Dendritic cell treated with granulocyte-macrophage colony-stimulating factor and Interleukin-4, amounts not matched to agents 40 ng/mL and 50 ng/mL, for 4 days (primary cell): ENCODE measurements at regions not wholly inside any gene's neighbourhood (a gene's known extent, or its start where the extent isn't known, plus 50 kb on each side); places are given as distances from the start of the nearest gene placed in this dataset.
"Not testable (repeated sequence)": the region's sequence is repeated elsewhere in the genome, so short reads cannot be mapped to it uniquely, and the experiment has no call there.

Source experiments
- H3K27ac Mint-ChIP-seq: one replicate; pipeline ENCODE4 v1.8.0; 2022; ENCODE audit warnings: mild to moderate bottlenecking, mixed read lengths
- H3K27me3 Mint-ChIP-seq: one replicate; pipeline ENCODE4 v1.8.0; 2022; ENCODE audit warnings: mild to moderate bottlenecking, mixed read lengths
- H3K36me3 Mint-ChIP-seq: one replicate; pipeline ENCODE4 v1.8.0; 2022; ENCODE audit warnings: low read depth, mixed read lengths
- H3K4me1 Mint-ChIP-seq: one replicate; pipeline ENCODE4 v1.8.0; 2022; ENCODE audit warnings: low read depth, mixed read lengths
- H3K4me3 Mint-ChIP-seq: one replicate; pipeline ENCODE4 v1.8.0; 2022; ENCODE audit warnings: mild to moderate bottlenecking, moderate library complexity, mixed read lengths
- H3K9me3 Mint-ChIP-seq: one replicate; pipeline ENCODE4 v1.8.0; 2022; ENCODE audit warnings: mixed read lengths
- intact Hi-C: fragments of 100-400 bp; cut with micrococcal nuclease; formaldehyde crosslinking; loops from one replicate; pipeline ENCODE4 v1.15.0; 2022

- Mint-ChIP-seq H3K27ac (no peak overlapping the region), H3K27me3 (no peaks in the 10 kb centered on the region), H3K4me3 (no peak overlapping the region), H3K9me3 (no peaks in the 10 kb centered on the region), H3K4me1 (no peaks in the 10 kb centered on the region), H3K36me3 (no peaks in the 10 kb centered on the region)
- intact Hi-C loops, result no loop called here
Measured at GRCh38 chr14:27314231-27314630, 716.4 kb upstream of the NOVA1 start.

GRCh38 chr14:27315477-27315876 lies 717.6 kb upstream of the NOVA1 start:
- Mint-ChIP-seq H3K4me3 (no peak overlapping the region), H3K36me3 (no peaks in the 10 kb centered on the region), H3K27me3 (no peaks in the 10 kb centered on the region), H3K27ac (no peak overlapping the region), H3K9me3 (no peaks in the 10 kb centered on the region), H3K4me1 (no peaks in the 10 kb centered on the region)
- intact Hi-C loops, result no loop called here

- no peaks in the 10 kb centered on the region for H3K4me1 Mint-ChIP-seq
- H3K27ac Mint-ChIP-seq, result no peak overlapping the region
- no peaks in the 10 kb centered on the region for H3K36me3 Mint-ChIP-seq
- intact Hi-C loops, result no loop called here
- no peaks in the 10 kb centered on the region for H3K27me3 Mint-ChIP-seq
- no peaks in the 10 kb centered on the region for H3K9me3 Mint-ChIP-seq
- H3K4me3 Mint-ChIP-seq, result no peak overlapping the region
Measured at GRCh38 chr14:27315947-27316346, 718.1 kb upstream of the NOVA1 start.

GRCh38 chr14:27318774-27319420 lies 721.1 kb upstream of the NOVA1 start:
- Mint-ChIP-seq H3K9me3 (no peaks in the 10 kb centered on the region), H3K4me3 (no peak overlapping the region), H3K4me1 (no peaks in the 10 kb centered on the region), H3K27ac (no peak overlapping the region), H3K36me3 (no peaks in the 10 kb centered on the region), H3K27me3 (no peaks in the 10 kb centered on the region)
- intact Hi-C loops, result no loop called here

GRCh38 chr14:27320261-27320660 lies 722.4 kb upstream of the NOVA1 start:
- intact Hi-C loops, result no loop called here
- Mint-ChIP-seq H3K36me3 (no peaks in the 10 kb centered on the region), H3K27ac (no peak overlapping the region), H3K4me3 (no peak overlapping the region), H3K9me3 (no peaks in the 10 kb centered on the region), H3K27me3 (no peaks in the 10 kb centered on the region), H3K4me1 (no peaks in the 10 kb centered on the region)

- H3K4me1 Mint-ChIP-seq, result no peaks in the 10 kb centered on the region
- intact Hi-C loops, result no loop called here
- no peak overlapping the region for H3K27ac Mint-ChIP-seq
- H3K9me3 Mint-ChIP-seq, result peaks cover 27% of the 10 kb centered on the region
- H3K4me3 Mint-ChIP-seq, result no peak overlapping the region
- H3K27me3 Mint-ChIP-seq, result no peaks in the 10 kb centered on the region
- no peaks in the 10 kb centered on the region for H3K36me3 Mint-ChIP-seq
Measured at GRCh38 chr14:27327095-27327494, 729.3 kb upstream of the NOVA1 start.

- Mint-ChIP-seq H3K4me3 (no peak overlapping the region), H3K27me3 (no peaks in the 10 kb centered on the region), H3K4me1 (no peaks in the 10 kb centered on the region), H3K27ac (no peak overlapping the region), H3K36me3 (no peaks in the 10 kb centered on the region), H3K9me3 (no peaks in the 10 kb centered on the region)
- intact Hi-C loops, result no loop called here
Measured at GRCh38 chr14:27338012-27338411, 740.2 kb upstream of the NOVA1 start.

- H3K4me3 Mint-ChIP-seq, H3K27me3 Mint-ChIP-seq, H3K27ac Mint-ChIP-seq, intact Hi-C loops, H3K36me3 Mint-ChIP-seq, H3K4me1 Mint-ChIP-seq: not testable (repeated sequence)
- H3K9me3 Mint-ChIP-seq, result peaks cover 16% of the 10 kb centered on the region
Measured at GRCh38 chr14:27363036-27363435, 765.2 kb upstream of the NOVA1 start.

- intact Hi-C loops, result no loop called here
- H3K4me3 Mint-ChIP-seq, result no peak overlapping the region
- H3K4me1 Mint-ChIP-seq, result no peaks in the 10 kb centered on the region
Measured at GRCh38 chr14:27366596-27366995, 768.8 kb upstream of the NOVA1 start.

GRCh38 chr14:27367345-27367744 lies 769.5 kb upstream of the NOVA1 start:
- intact Hi-C loops, result no loop called here
- Mint-ChIP-seq H3K27me3 (no peaks in the 10 kb centered on the region), H3K36me3 (no peaks in the 10 kb centered on the region), H3K4me3 (no peak overlapping the region), H3K4me1 (no peaks in the 10 kb centered on the region), H3K27ac (no peak overlapping the region), H3K9me3 (peaks cover 2% of the 10 kb centered on the region)

More at GRCh38 chr14:27366596-27366995, 768.8 kb upstream of the NOVA1 start:
- Mint-ChIP-seq H3K36me3 (no peaks in the 10 kb centered on the region), H3K27me3 (no peaks in the 10 kb centered on the region), H3K27ac (no peak overlapping the region), H3K9me3 (peaks cover 8% of the 10 kb centered on the region)

GRCh38 chr14:27370074-27370473 lies 772.2 kb upstream of the NOVA1 start:
- H3K36me3 Mint-ChIP-seq, result no peaks in the 10 kb centered on the region
- no peaks in the 10 kb centered on the region for H3K4me1 Mint-ChIP-seq
- H3K4me3 Mint-ChIP-seq, result no peak overlapping the region
- no peaks in the 10 kb centered on the region for H3K27me3 Mint-ChIP-seq
- H3K9me3 Mint-ChIP-seq, result no peaks in the 10 kb centered on the region
- no peak overlapping the region for H3K27ac Mint-ChIP-seq
- intact Hi-C loops, result no loop called here

GRCh38 chr14:27370775-27371174 lies 772.9 kb upstream of the NOVA1 start:
- Mint-ChIP-seq H3K27me3 (no peaks in the 10 kb centered on the region), H3K4me1 (no peaks in the 10 kb centered on the region), H3K27ac (no peak overlapping the region), H3K36me3 (no peaks in the 10 kb centered on the region), H3K9me3 (no peaks in the 10 kb centered on the region), H3K4me3 (no peak overlapping the region)
- intact Hi-C loops, result no loop called here

- intact Hi-C loops, result no loop called here
- H3K4me3 Mint-ChIP-seq, result no peak overlapping the region
- no peaks in the 10 kb centered on the region for H3K36me3 Mint-ChIP-seq
- no peaks in the 10 kb centered on the region for H3K4me1 Mint-ChIP-seq
- H3K27ac Mint-ChIP-seq, result no peak overlapping the region
- no peaks in the 10 kb centered on the region for H3K27me3 Mint-ChIP-seq
- no peaks in the 10 kb centered on the region for H3K9me3 Mint-ChIP-seq
Measured at GRCh38 chr14:27371209-27371608, 773.4 kb upstream of the NOVA1 start.

- Mint-ChIP-seq H3K9me3 (no peaks in the 10 kb centered on the region), H3K4me1 (no peaks in the 10 kb centered on the region), H3K27me3 (no peaks in the 10 kb centered on the region), H3K27ac (no peak overlapping the region), H3K4me3 (no peak overlapping the region), H3K36me3 (no peaks in the 10 kb centered on the region)
- intact Hi-C loops, result no loop called here
Measured at GRCh38 chr14:27371868-27372267, 774.0 kb upstream of the NOVA1 start.

GRCh38 chr14:27372771-27373170 lies 774.9 kb upstream of the NOVA1 start:
- H3K9me3 Mint-ChIP-seq, result no peaks in the 10 kb centered on the region
- intact Hi-C loops, result no loop called here
- no peaks in the 10 kb centered on the region for H3K27me3 Mint-ChIP-seq
- no peak overlapping the region for H3K4me3 Mint-ChIP-seq
- no peak overlapping the region for H3K27ac Mint-ChIP-seq
- H3K4me1 Mint-ChIP-seq, result no peaks in the 10 kb centered on the region
- no peaks in the 10 kb centered on the region for H3K36me3 Mint-ChIP-seq
